Neural cell (in vitro differentiated cells): ENCODE measurements at regions not wholly inside any gene's neighbourhood (a gene's known extent, or its start where the extent isn't known, plus 50 kb on each side); places are given as distances from the start of the nearest gene placed in this dataset.

Experiments
- H2AFZ ChIP-seq: fragments of 200-600, 300-800 bp; sonication (generic), shearing (Covaris generic); 2 replicates; pipeline ENCODE4 v1.6.0; 2014; ENCODE audit warnings: low read depth, mild to moderate bottlenecking, antibody characterized with exemption, low read length, moderate library complexity
- H3F3A ChIP-seq: fragments of 200-600 bp; shearing (Covaris generic); 2 replicates; pipeline ENCODE4 v1.6.1; 2016; ENCODE audit warnings: mild to moderate bottlenecking, moderate library complexity, mixed read lengths, antibody characterized with exemption, low read length; ENCODE audit not compliant: insufficient read depth, poor library complexity, severe bottlenecking
- H3K27ac ChIP-seq: fragments of 200-600, 300-800 bp; sonication (generic), shearing (Covaris generic); 2 replicates; pipeline ENCODE4 v1.5.1; 2014; ENCODE audit warnings: mild to moderate bottlenecking, low read length, moderate library complexity
- H3K27me3 ChIP-seq: fragments of 300-800, 200-600 bp; sonication (generic), shearing (Covaris generic); 2 replicates; pipeline ENCODE4 v1.6.0; 2014; ENCODE audit warnings: mild to moderate bottlenecking, low read depth, low read length, moderate library complexity; ENCODE audit not compliant: insufficient read depth
- H3K36me3 ChIP-seq: fragments of 300-800, 200-600 bp; sonication (generic), shearing (Covaris generic); 2 replicates; pipeline ENCODE4 v1.5.1; 2014; ENCODE audit warnings: mild to moderate bottlenecking, antibody characterized with exemption, low read length, moderate library complexity; ENCODE audit not compliant: insufficient read depth
- H3K4me2 ChIP-seq: fragments of 300-800, 200-600 bp; sonication (generic), shearing (Covaris generic); 2 replicates; pipeline ENCODE4 v1.6.0; 2014; ENCODE audit warnings: mild to moderate bottlenecking, low read length
- H3K4me3 ChIP-seq: fragments of 300-800, 200-600 bp; sonication (generic), shearing (Covaris generic); 2 replicates; pipeline ENCODE4 v1.5.1; 2014; ENCODE audit warnings: mild to moderate bottlenecking, low read length, moderate library complexity
- H3K79me2 ChIP-seq: fragments of 200-600 bp; shearing (Covaris generic); replicated peaks from 2 replicates; pipeline ENCODE4 v1.6.0; 2014; ENCODE audit warnings: mild to moderate bottlenecking, low read length, moderate library complexity; ENCODE audit not compliant: insufficient read depth
- H3K9ac ChIP-seq: fragments of 300-800, 200-600 bp; sonication (generic), shearing (Covaris generic); 2 replicates; pipeline ENCODE4 v1.6.1; 2016; ENCODE audit warnings: mild to moderate bottlenecking, low read length, mixed read lengths
- H3K9me2 ChIP-seq: fragments of 200-600 bp; shearing (Covaris generic); 2 replicates; pipeline ENCODE4 v1.6.1; 2016; ENCODE audit warnings: mild to moderate bottlenecking, low read length, mixed read lengths; ENCODE audit not compliant: insufficient read depth
- H3K9me3 ChIP-seq: fragments of 200-600, 300-800 bp; sonication (generic), shearing (Covaris generic); 2 replicates; pipeline ENCODE4 v1.6.1; 2016; ENCODE audit warnings: mild to moderate bottlenecking, mixed run types, low read length, moderate library complexity, mixed read lengths
- H4K20me1 ChIP-seq: fragments of 200-600 bp; shearing (Covaris generic); 2 replicates; pipeline ENCODE4 v1.6.1; 2016; ENCODE audit warnings: mild to moderate bottlenecking, mixed run types; ENCODE audit not compliant: insufficient read depth
- EP300 ChIP-seq: fragments of 450-650 bp; conservative IDR thresholded peaks from 2 replicates; pipeline ENCODE4 v1.6.1; 2014; ENCODE audit warnings: antibody characterized with exemption, mild to moderate bottlenecking, moderate library complexity; ENCODE audit not compliant: poor library complexity, severe bottlenecking
- EZH2 ChIP-seq: fragments of 200-600, 300-800 bp; shearing (Covaris generic), sonication (generic); IDR thresholded peaks from 2 replicates; pipeline ENCODE4 v1.6.1; 2014; ENCODE audit warnings: antibody characterized with exemption, low read length, borderline replicate concordance, mild to moderate bottlenecking; ENCODE audit not compliant: insufficient read depth, poor library complexity, severe bottlenecking
- MXI1 ChIP-seq: fragments of 450-650 bp; conservative IDR thresholded peaks from 2 replicates; pipeline ENCODE4 v1.6.1; 2014; ENCODE audit warnings: antibody characterized with exemption, mild to moderate bottlenecking; ENCODE audit not compliant: poor library complexity, severe bottlenecking
- POLR2AphosphoS5 ChIP-seq: IDR thresholded peaks from 2 replicates; pipeline ENCODE4 v1.6.1; 2012
- RAD21 ChIP-seq: fragments of 450-650 bp; conservative IDR thresholded peaks from 2 replicates; pipeline ENCODE4 v1.6.1; 2014; ENCODE audit warnings: antibody characterized with exemption, mild to moderate bottlenecking, moderate library complexity
- SMC3 ChIP-seq: fragments of 450-650 bp; conservative IDR thresholded peaks from 2 replicates; pipeline ENCODE4 v1.6.1; 2014; ENCODE audit warnings: antibody characterized with exemption, mild to moderate bottlenecking, moderate library complexity; ENCODE audit not compliant: poor library complexity
- TAF1 ChIP-seq: IDR thresholded peaks from 2 replicates; pipeline ENCODE4 v1.6.1; 2012; ENCODE audit warnings: low read depth
- TF ChIP-seq, protein P1 (sequence below): IDR thresholded peaks from 2 replicates; pipeline ENCODE4 v1.6.1; 2012; ENCODE audit warnings: borderline replicate concordance
- TF ChIP-seq, protein P2 (sequence below): fragments of 450-650 bp; IDR thresholded peaks from 2 replicates; pipeline ENCODE4 v1.5.1; 2014; ENCODE audit warnings: antibody characterized with exemption, mild to moderate bottlenecking, moderate library complexity; ENCODE audit not compliant: poor library complexity, severe bottlenecking

DNA sequence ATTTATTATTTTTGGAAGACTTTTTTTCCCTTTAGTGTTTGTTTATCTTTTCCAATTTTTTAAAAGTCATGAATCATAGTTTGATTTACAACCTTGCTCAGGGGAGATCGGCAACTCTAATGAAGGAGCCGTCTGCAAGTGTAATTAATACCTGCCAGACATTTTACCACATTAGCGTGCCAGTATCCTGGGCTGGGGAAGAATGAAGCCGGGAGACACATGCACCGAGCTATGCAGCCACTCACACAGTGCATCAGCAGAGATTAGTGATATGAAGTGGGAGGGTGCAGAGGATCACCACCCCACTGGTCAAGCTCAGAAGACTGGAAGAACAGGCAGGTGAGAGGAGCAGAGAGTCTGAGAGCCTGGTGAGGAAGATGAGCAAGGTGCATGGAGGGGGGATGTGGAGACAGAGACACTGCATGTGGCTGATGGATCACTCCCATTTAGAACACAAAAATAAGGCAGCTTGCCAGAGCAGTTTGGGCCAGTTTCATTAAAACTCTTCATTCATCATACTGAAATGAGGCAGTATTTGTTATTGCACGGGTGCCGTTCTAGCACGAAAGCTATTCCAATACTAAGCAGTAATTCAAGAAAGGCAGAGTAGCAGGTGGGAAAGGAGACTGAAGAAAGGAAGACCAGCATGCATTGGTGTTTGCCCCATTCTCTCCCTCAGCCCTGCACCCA, 821.6 kb downstream of the TUSC7 start:
- TF ChIP-seq TAF1, result no peak
- TF ChIP-seq, protein P1, sequence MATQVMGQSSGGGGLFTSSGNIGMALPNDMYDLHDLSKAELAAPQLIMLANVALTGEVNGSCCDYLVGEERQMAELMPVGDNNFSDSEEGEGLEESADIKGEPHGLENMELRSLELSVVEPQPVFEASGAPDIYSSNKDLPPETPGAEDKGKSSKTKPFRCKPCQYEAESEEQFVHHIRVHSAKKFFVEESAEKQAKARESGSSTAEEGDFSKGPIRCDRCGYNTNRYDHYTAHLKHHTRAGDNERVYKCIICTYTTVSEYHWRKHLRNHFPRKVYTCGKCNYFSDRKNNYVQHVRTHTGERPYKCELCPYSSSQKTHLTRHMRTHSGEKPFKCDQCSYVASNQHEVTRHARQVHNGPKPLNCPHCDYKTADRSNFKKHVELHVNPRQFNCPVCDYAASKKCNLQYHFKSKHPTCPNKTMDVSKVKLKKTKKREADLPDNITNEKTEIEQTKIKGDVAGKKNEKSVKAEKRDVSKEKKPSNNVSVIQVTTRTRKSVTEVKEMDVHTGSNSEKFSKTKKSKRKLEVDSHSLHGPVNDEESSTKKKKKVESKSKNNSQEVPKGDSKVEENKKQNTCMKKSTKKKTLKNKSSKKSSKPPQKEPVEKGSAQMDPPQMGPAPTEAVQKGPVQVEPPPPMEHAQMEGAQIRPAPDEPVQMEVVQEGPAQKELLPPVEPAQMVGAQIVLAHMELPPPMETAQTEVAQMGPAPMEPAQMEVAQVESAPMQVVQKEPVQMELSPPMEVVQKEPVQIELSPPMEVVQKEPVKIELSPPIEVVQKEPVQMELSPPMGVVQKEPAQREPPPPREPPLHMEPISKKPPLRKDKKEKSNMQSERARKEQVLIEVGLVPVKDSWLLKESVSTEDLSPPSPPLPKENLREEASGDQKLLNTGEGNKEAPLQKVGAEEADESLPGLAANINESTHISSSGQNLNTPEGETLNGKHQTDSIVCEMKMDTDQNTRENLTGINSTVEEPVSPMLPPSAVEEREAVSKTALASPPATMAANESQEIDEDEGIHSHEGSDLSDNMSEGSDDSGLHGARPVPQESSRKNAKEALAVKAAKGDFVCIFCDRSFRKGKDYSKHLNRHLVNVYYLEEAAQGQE, result no peak
- no peaks in the 10 kb centered on the region for H4K20me1 ChIP-seq
- H3K4me3 ChIP-seq, result no peak overlapping the region
- no peak overlapping the region for H3K4me2 ChIP-seq
- H3K9ac ChIP-seq, result no peak overlapping the region
- H3K36me3 ChIP-seq, result no peaks in the 10 kb centered on the region
- no peak overlapping the region for H3K27ac ChIP-seq
- no peak overlapping the region for H2AFZ ChIP-seq
- H3F3A ChIP-seq, result no peaks in the 10 kb centered on the region
- no peaks in the 10 kb centered on the region for H3K79me2 ChIP-seq
- H3K9me2 ChIP-seq, result no peaks in the 10 kb centered on the region
- no peaks in the 10 kb centered on the region for H3K9me3 ChIP-seq
- no peaks in the 10 kb centered on the region for H3K27me3 ChIP-seq

DNA sequence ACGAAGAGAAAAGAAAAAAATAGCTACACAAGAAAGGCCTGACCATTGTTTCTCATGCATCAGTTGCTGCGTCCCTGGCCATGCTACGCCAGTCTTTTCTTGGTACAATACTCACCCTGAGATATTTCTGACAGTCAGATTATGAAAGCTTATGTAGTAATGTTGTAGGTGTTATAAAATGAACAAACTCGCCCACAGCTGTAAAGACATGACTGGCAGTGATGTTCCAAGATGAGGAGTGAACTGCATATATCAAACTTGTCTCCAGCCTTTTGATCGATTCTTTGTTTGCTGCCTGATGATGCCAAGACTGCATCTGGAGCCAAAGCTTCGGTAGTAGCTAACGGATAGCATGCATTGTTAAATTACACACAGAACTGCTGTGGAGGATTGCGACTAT, 822.7 kb downstream of the TUSC7 start:
- H2AFZ ChIP-seq, result no peak overlapping the region
- H3K4me3 ChIP-seq, result no peak overlapping the region
- no peak overlapping the region for H3K9ac ChIP-seq
- no peaks in the 10 kb centered on the region for H3K9me3 ChIP-seq
- no peaks in the 10 kb centered on the region for H3K79me2 ChIP-seq
- H3K27me3 ChIP-seq, result no peaks in the 10 kb centered on the region
- peak overlapping the region; percentile 52 for H3K27ac ChIP-seq
- H3K9me2 ChIP-seq, result no peaks in the 10 kb centered on the region
- H3K36me3 ChIP-seq, result no peaks in the 10 kb centered on the region
- TF ChIP-seq RAD21, result peak; percentile 10
- TF ChIP-seq, protein P2, sequence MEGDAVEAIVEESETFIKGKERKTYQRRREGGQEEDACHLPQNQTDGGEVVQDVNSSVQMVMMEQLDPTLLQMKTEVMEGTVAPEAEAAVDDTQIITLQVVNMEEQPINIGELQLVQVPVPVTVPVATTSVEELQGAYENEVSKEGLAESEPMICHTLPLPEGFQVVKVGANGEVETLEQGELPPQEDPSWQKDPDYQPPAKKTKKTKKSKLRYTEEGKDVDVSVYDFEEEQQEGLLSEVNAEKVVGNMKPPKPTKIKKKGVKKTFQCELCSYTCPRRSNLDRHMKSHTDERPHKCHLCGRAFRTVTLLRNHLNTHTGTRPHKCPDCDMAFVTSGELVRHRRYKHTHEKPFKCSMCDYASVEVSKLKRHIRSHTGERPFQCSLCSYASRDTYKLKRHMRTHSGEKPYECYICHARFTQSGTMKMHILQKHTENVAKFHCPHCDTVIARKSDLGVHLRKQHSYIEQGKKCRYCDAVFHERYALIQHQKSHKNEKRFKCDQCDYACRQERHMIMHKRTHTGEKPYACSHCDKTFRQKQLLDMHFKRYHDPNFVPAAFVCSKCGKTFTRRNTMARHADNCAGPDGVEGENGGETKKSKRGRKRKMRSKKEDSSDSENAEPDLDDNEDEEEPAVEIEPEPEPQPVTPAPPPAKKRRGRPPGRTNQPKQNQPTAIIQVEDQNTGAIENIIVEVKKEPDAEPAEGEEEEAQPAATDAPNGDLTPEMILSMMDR, result no peak
- peak; percentile 17 for TF ChIP-seq SMC3
- TF ChIP-seq, protein P1, result no peak
- no peak for TF ChIP-seq TAF1
- no peak for TF ChIP-seq EZH2
- TF ChIP-seq EP300, result peak; percentile 68
- TF ChIP-seq MXI1, result no peak
- TF ChIP-seq POLR2AphosphoS5, result peak; percentile 28
- H3K4me2 ChIP-seq, result no peak overlapping the region
- no peaks in the 10 kb centered on the region for H4K20me1 ChIP-seq
- H3F3A ChIP-seq, result no peaks in the 10 kb centered on the region
